Endodermal cell (in vitro differentiated cells): ENCODE measurements at regions not wholly inside any gene's neighbourhood (a gene's known extent, or its start where the extent isn't known, plus 50 kb on each side); places are given as distances from the start of the nearest gene placed in this dataset.
"Not testable (repeated sequence)": the region's sequence is repeated elsewhere in the genome, so short reads cannot be mapped to it uniquely, and the experiment has no call there.

ENCODE experiments used
- DNase-seq: peaks from one replicate; pipeline ENCODE4 v3.0.0-alpha.2; 2017
- H3K27ac ChIP-seq: 2 replicates; pipeline ENCODE4 v1.5.1; 2013; ENCODE audit warnings: mild to moderate bottlenecking, low read depth, low read length, moderate library complexity
- H3K27me3 ChIP-seq: 2 replicates; pipeline ENCODE4 v1.6.1; 2013; ENCODE audit warnings: mild to moderate bottlenecking, low read length, moderate library complexity; ENCODE audit not compliant: insufficient read depth, control insufficient read depth, poor library complexity, severe bottlenecking
- H3K36me3 ChIP-seq: 2 replicates; pipeline ENCODE4 v1.7.0; 2013; ENCODE audit warnings: mild to moderate bottlenecking, low read length, moderate library complexity; ENCODE audit not compliant: control insufficient read depth, insufficient read depth
- H3K4me1 ChIP-seq: one replicate; pipeline ENCODE4 v1.7.0; 2013; ENCODE audit warnings: low read length; ENCODE audit not compliant: control insufficient read depth, insufficient read depth
- H3K4me3 ChIP-seq: 2 replicates; pipeline ENCODE4 v1.5.1; 2013; ENCODE audit warnings: mild to moderate bottlenecking, low read length, moderate library complexity
- H3K9ac ChIP-seq: 2 replicates; pipeline ENCODE4 v1.6.1; 2013; ENCODE audit warnings: mild to moderate bottlenecking, low read length, moderate library complexity; ENCODE audit not compliant: poor library complexity, severe bottlenecking; ENCODE audit errors: extremely low read depth
- H3K9me3 ChIP-seq: 2 replicates; pipeline ENCODE4 v1.6.1; 2013; ENCODE audit warnings: mild to moderate bottlenecking, low read length, moderate library complexity; ENCODE audit not compliant: control insufficient read depth
- H3K27ac Mint-ChIP-seq: 2 replicates; pipeline ENCODE4 v1.8.0; 2020; ENCODE audit warnings: mixed read lengths
- H3K27me3 Mint-ChIP-seq: 2 replicates; pipeline ENCODE4 v1.8.0; 2021; ENCODE audit warnings: mild to moderate bottlenecking, mixed read lengths; ENCODE audit not compliant: insufficient read depth
- H3K36me3 Mint-ChIP-seq: 2 replicates; pipeline ENCODE4 v1.8.0; 2020; ENCODE audit warnings: low read depth, mixed read lengths
- H3K4me1 Mint-ChIP-seq: 2 replicates; pipeline ENCODE4 v1.8.0; 2020; ENCODE audit warnings: mixed read lengths
- H3K4me3 Mint-ChIP-seq: 2 replicates; pipeline ENCODE4 v1.8.0; 2020; ENCODE audit warnings: mild to moderate bottlenecking, moderate library complexity, mixed read lengths
- H3K9me3 Mint-ChIP-seq: 2 replicates; pipeline ENCODE4 v1.8.0; 2020; ENCODE audit warnings: mild to moderate bottlenecking, mixed read lengths
- CTCF ChIP-seq: fragments of 200-600 bp; sonication (generic); conservative IDR thresholded peaks from 2 replicates; pipeline ENCODE4 v1.5.0; 2021; ENCODE audit warnings: antibody characterized with exemption, mild to moderate bottlenecking
- WGBS, 2 experiments: methylation state at CpG; one replicate each; pipeline versions ENCODE4 v1.1.5 to v1.1.7; 2013; ENCODE audit warnings: missing lambda C conversion rate in 2 of 2, mixed read lengths in 1 of 2; ENCODE audit not compliant: insufficient coverage in 1 of 2, insufficient read length in 1 of 2; 5-methylcytosine and 5-hydroxymethylcytosine counted together

DNA sequence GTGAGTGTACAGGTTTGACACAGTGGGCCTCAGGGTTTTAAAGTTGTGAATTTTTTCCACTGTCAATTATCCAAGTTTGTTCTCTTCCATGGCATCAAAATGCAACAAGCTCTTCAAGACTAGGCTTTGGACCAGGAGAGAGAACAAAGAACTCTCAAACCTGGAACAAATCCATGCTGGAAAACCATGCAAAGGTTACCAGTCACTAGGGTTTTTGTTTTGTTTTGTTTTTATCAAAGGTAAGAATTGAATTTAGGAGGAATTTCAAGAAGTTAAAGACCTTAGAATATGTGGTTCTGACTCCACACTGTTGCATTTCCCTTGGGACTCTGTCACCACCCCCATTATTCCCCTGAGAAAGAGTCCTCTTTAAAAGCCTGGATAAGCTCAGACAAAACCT is 191.1 kb upstream of the PIK3R1 start:
- Mint-ChIP-seq H3K27ac (no peak overlapping the region), H3K4me1 (no peaks in the 10 kb centered on the region), H3K36me3 (no peaks in the 10 kb centered on the region), H3K4me3 (no peak overlapping the region), H3K27me3 (no peaks in the 10 kb centered on the region), H3K9me3 (peaks cover 7% of the 10 kb centered on the region)
- Histone ChIP-seq H3K27me3 (no peaks in the 10 kb centered on the region), H3K27ac (no peak overlapping the region), H3K4me1 (no peaks in the 10 kb centered on the region), H3K9me3 (peaks cover 4% of the 10 kb centered on the region), H3K36me3 (no peaks in the 10 kb centered on the region), H3K4me3 (no peak overlapping the region), H3K9ac (no peak overlapping the region)
- TF ChIP-seq CTCF = no peak
- no peak for DNase-seq

GRCh38 chr5:68021916-68022315 is 193.6 kb upstream of the PIK3R1 start:
- no peaks in the 10 kb centered on the region for H3K36me3 Mint-ChIP-seq
- H3K4me1 Mint-ChIP-seq = no peaks in the 10 kb centered on the region
- no peak overlapping the region for H3K9ac ChIP-seq
- peaks cover 12% of the 10 kb centered on the region for H3K9me3 Mint-ChIP-seq
- H3K27me3 ChIP-seq = no peaks in the 10 kb centered on the region
- no peak for TF ChIP-seq CTCF
- no peaks in the 10 kb centered on the region for H3K27me3 Mint-ChIP-seq
- no peak overlapping the region for H3K27ac ChIP-seq
- no peak for DNase-seq
- H3K36me3 ChIP-seq = no peaks in the 10 kb centered on the region
- no peaks in the 10 kb centered on the region for H3K4me1 ChIP-seq
- no peak overlapping the region for H3K4me3 ChIP-seq
- H3K27ac Mint-ChIP-seq = no peak overlapping the region
- H3K9me3 ChIP-seq = peaks cover 4% of the 10 kb centered on the region
- 86 to 93% methylated on average over 2 to 4 of the region's 4 CpGs for WGBS, 2 experiments
- H3K4me3 Mint-ChIP-seq = no peak overlapping the region

- H3K27me3 Mint-ChIP-seq = no peaks in the 10 kb centered on the region
- H3K36me3 Mint-ChIP-seq = no peaks in the 10 kb centered on the region
- H3K4me1 Mint-ChIP-seq = no peaks in the 10 kb centered on the region
- WGBS, 2 experiments = 94% methylated on average over 2 of the region's 2 CpGs; no CpG with 5 or more reads in 1 of the 2 experiments
- no peak for DNase-seq
- H3K27ac Mint-ChIP-seq = no peak overlapping the region
- Histone ChIP-seq H3K9me3 (peaks cover 4% of the 10 kb centered on the region), H3K27ac (no peak overlapping the region), H3K27me3 (no peaks in the 10 kb centered on the region), H3K4me3 (no peak overlapping the region), H3K36me3 (no peaks in the 10 kb centered on the region), H3K9ac (no peak overlapping the region), H3K4me1 (no peaks in the 10 kb centered on the region)
- peaks cover 12% of the 10 kb centered on the region for H3K9me3 Mint-ChIP-seq
- no peak overlapping the region for H3K4me3 Mint-ChIP-seq
- no peak for TF ChIP-seq CTCF
Observed at GRCh38 chr5:68021227-68021626, 194.3 kb upstream of the PIK3R1 start.

GRCh38 chr5:68020461-68020969 is 195.0 kb upstream of the PIK3R1 start:
- not testable (repeated sequence) for H3K4me3 Mint-ChIP-seq, H3K36me3 ChIP-seq, DNase-seq, H3K36me3 Mint-ChIP-seq, H3K4me1 Mint-ChIP-seq, H3K4me3 ChIP-seq, H3K27ac ChIP-seq, H3K4me1 ChIP-seq, H3K27ac Mint-ChIP-seq, H3K27me3 Mint-ChIP-seq, H3K9ac ChIP-seq, H3K27me3 ChIP-seq, H3K9me3 ChIP-seq
- 95 to 100% methylated on average over 10 to 41 of the region's 41 CpGs for WGBS, 2 experiments
- peaks cover 12% of the 10 kb centered on the region for H3K9me3 Mint-ChIP-seq
